Neural progenitor cell (in vitro differentiated cells): ENCODE measurements at regions not wholly inside any gene's neighbourhood (a gene's known extent, or its start where the extent isn't known, plus 50 kb on each side); places are given as distances from the start of the nearest gene placed in this dataset.
A peak's percentile ranks its signal among the peaks of the same experiment; 100 is the strongest.
"Not testable (repeated sequence)": the region's sequence is repeated elsewhere in the genome, so short reads cannot be mapped to it uniquely, and the experiment has no call there.

Experiments used
- DNase-seq: peaks from one replicate; pipeline ENCODE4 v3.0.0-alpha.2; 2016; ENCODE audit warnings: low spot score
- H2AFZ ChIP-seq: fragments of 200-600 bp; sonication (generic); replicated peaks from 2 replicates; pipeline ENCODE4 v1.6.1; 2016; ENCODE audit warnings: antibody characterized with exemption
- H3F3A ChIP-seq: fragments of 200-600 bp; sonication (generic); 2 replicates; pipeline ENCODE4 v1.6.1; 2016; ENCODE audit warnings: antibody characterized with exemption, low read depth
- H3K27ac ChIP-seq: fragments of 200-600 bp; sonication (generic); 2 replicates; pipeline ENCODE4 v1.5.1; 2016; ENCODE audit warnings: mild to moderate bottlenecking
- H3K27me3 ChIP-seq: fragments of 200-600 bp; sonication (generic); 2 replicates; pipeline ENCODE4 v1.6.1; 2016; ENCODE audit warnings: mild to moderate bottlenecking, moderate library complexity
- H3K36me3 ChIP-seq: fragments of 200-600 bp; sonication (generic); 2 replicates; pipeline ENCODE4 v1.5.1; 2016
- H3K4me1 ChIP-seq: fragments of 200-600 bp; sonication (generic); 2 replicates; pipeline ENCODE4 v1.6.1; 2016; ENCODE audit warnings: mixed run types
- H3K4me2 ChIP-seq: fragments of 200-600 bp; sonication (generic); 2 replicates; pipeline ENCODE4 v1.6.1; 2016
- H3K4me3 ChIP-seq: fragments of 200-600 bp; sonication (generic); 2 replicates; pipeline ENCODE4 v1.5.1; 2016
- H3K79me2 ChIP-seq: fragments of 200-600 bp; sonication (generic); 2 replicates; pipeline ENCODE4 v1.6.1; 2016; ENCODE audit warnings: low read depth
- H3K9ac ChIP-seq: fragments of 200-600 bp; sonication (generic); 2 replicates; pipeline ENCODE4 v1.6.1; 2016
- H3K9me3 ChIP-seq: fragments of 200-600 bp; sonication (generic); 2 replicates; pipeline ENCODE4 v1.5.1; 2016; ENCODE audit warnings: low read depth
- H4K20me1 ChIP-seq: fragments of 200-600 bp; sonication (generic); 2 replicates; pipeline ENCODE4 v1.6.1; 2016; ENCODE audit warnings: low read depth
- H3K27ac Mint-ChIP-seq: 3 replicates; pipeline ENCODE4 v1.8.0; 2021; ENCODE audit warnings: mixed read lengths
- H3K27me3 Mint-ChIP-seq: 2 replicates; pipeline ENCODE4 v1.8.0; 2022; ENCODE audit warnings: low read depth, mild to moderate bottlenecking, inconsistent platforms, moderate library complexity, mixed read lengths; ENCODE audit not compliant: insufficient read depth
- H3K36me3 Mint-ChIP-seq: 3 replicates; pipeline ENCODE4 v1.8.0; 2021; ENCODE audit warnings: mixed read lengths
- H3K4me1 Mint-ChIP-seq: 3 replicates; pipeline ENCODE4 v1.8.0; 2021; ENCODE audit warnings: mixed read lengths
- H3K4me3 Mint-ChIP-seq: 3 replicates; pipeline ENCODE4 v1.8.0; 2021; ENCODE audit warnings: mild to moderate bottlenecking, moderate library complexity, mixed read lengths
- H3K9me3 Mint-ChIP-seq: 3 replicates; pipeline ENCODE4 v1.8.0; 2020; ENCODE audit warnings: mixed read lengths
- EZH2 ChIP-seq: fragments of 200-600 bp; sonication (generic); IDR thresholded peaks from 2 replicates; pipeline ENCODE4 v1.6.1; 2017; ENCODE audit warnings: antibody characterized with exemption, mild to moderate bottlenecking, moderate library complexity
- EZH2phosphoT487 ChIP-seq: fragments of 200-600 bp; sonication (generic); IDR thresholded peaks from 2 replicates; pipeline ENCODE4 v1.6.1; 2017; ENCODE audit warnings: antibody characterized with exemption
- TF ChIP-seq, protein P1 (sequence below): fragments of 200-600 bp; sonication (generic); IDR thresholded peaks from 2 replicates; pipeline ENCODE4 v1.5.1; 2017; ENCODE audit warnings: antibody characterized with exemption, mild to moderate bottlenecking

GRCh38 chr21:18832950-18833349 lies 429.4 kb upstream of the TMPRSS15 start:
- Histone ChIP-seq H3K4me2 (no peak overlapping the region), H3K79me2 (no peaks in the 10 kb centered on the region), H3K27ac (no peak overlapping the region), H3F3A (no peaks in the 10 kb centered on the region), H3K27me3 (no peaks in the 10 kb centered on the region), H3K4me3 (no peak overlapping the region), H3K9me3 (no peaks in the 10 kb centered on the region), H3K4me1 (no peaks in the 10 kb centered on the region), H2AFZ (no peak overlapping the region), H4K20me1 (no peaks in the 10 kb centered on the region), H3K36me3 (no peaks in the 10 kb centered on the region), H3K9ac (no peak overlapping the region)
- no peaks in the 10 kb centered on the region for H3K36me3 Mint-ChIP-seq
- TF ChIP-seq, protein P1, sequence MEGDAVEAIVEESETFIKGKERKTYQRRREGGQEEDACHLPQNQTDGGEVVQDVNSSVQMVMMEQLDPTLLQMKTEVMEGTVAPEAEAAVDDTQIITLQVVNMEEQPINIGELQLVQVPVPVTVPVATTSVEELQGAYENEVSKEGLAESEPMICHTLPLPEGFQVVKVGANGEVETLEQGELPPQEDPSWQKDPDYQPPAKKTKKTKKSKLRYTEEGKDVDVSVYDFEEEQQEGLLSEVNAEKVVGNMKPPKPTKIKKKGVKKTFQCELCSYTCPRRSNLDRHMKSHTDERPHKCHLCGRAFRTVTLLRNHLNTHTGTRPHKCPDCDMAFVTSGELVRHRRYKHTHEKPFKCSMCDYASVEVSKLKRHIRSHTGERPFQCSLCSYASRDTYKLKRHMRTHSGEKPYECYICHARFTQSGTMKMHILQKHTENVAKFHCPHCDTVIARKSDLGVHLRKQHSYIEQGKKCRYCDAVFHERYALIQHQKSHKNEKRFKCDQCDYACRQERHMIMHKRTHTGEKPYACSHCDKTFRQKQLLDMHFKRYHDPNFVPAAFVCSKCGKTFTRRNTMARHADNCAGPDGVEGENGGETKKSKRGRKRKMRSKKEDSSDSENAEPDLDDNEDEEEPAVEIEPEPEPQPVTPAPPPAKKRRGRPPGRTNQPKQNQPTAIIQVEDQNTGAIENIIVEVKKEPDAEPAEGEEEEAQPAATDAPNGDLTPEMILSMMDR, result no peak
- TF ChIP-seq EZH2 (no peak), EZH2phosphoT487 (no peak)
- DNase-seq, result no peak
- no peak overlapping the region for H3K4me3 Mint-ChIP-seq
- no peaks in the 10 kb centered on the region for H3K4me1 Mint-ChIP-seq
- no peaks in the 10 kb centered on the region for H3K27me3 Mint-ChIP-seq
- H3K27ac Mint-ChIP-seq, result no peak overlapping the region
- peaks cover 5% of the 10 kb centered on the region for H3K9me3 Mint-ChIP-seq

DNA sequence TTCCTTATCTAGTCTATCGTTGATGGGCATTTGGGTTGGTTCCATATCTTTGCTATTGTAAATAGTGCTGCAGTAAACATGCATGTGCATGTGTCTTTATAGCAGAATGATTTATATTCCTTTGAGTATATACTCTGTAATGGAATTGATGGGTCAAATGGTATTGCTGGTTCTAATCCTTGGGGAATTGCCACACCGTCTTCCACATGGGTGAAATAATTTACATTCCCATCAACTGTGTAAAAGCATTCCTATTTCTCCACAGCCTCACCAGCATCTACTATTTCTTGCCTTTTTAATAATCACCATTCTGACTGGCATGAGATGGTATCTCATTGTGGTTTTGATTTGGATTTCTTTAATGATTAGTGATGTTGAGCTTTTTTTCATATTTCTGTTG lies 430.5 kb upstream of the TMPRSS15 start:
- H2AFZ ChIP-seq, H3K27ac Mint-ChIP-seq, H3K4me1 Mint-ChIP-seq, H3K4me3 Mint-ChIP-seq, H4K20me1 ChIP-seq, H3K27me3 ChIP-seq, H3K9me3 ChIP-seq, H3K4me3 ChIP-seq, H3K27ac ChIP-seq, H3K9ac ChIP-seq, DNase-seq, H3F3A ChIP-seq, H3K27me3 Mint-ChIP-seq, H3K79me2 ChIP-seq, H3K4me2 ChIP-seq, H3K36me3 Mint-ChIP-seq, H3K4me1 ChIP-seq, H3K36me3 ChIP-seq, H3K9me3 Mint-ChIP-seq: not testable (repeated sequence)

DNA sequence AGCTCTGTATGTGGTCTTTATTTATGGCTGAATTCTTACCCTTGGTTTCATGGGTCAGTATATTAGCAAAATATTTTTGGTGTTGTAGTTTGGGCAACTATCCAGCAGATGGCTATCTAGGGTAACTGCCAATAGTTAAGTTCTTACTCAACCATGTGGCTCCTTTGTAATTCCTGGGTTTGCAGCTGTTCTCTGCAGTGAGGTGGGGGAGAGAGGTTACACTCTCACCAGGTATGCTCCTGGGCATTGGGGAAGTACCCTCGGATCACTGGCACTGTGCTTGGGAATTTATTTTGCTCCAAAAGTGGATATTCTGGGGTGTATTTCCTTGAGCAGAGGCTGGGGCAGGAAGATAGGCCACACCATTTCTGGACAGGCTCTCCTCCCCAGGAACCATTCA lies 436.7 kb upstream of the TMPRSS15 start:
- peaks cover 25% of the 10 kb centered on the region for H3K9me3 Mint-ChIP-seq

DNA sequence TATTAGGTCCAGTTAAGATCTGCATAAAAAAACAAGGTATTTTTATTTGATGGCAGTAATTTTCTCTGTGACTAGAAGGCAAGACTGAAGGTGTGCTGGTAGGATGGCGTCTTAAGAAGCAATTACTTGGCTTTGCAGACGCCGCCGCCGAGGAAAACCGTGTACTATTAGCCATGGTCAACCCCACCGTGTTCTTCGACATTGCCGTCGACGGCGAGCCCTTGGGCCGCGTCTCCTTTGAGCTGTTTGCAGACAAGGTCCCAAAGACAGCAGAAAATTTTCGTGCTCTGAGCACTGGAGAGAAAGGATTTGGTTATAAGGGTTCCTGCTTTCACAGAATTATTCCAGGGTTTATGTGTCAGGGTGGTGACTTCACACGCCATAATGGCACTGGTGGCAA lies 454.0 kb upstream of the TMPRSS15 start:
- H3K4me1 ChIP-seq, DNase-seq, H3K9ac ChIP-seq, H3K36me3 Mint-ChIP-seq, H3K9me3 Mint-ChIP-seq, H3K79me2 ChIP-seq, H3K9me3 ChIP-seq, H3K4me1 Mint-ChIP-seq, H3F3A ChIP-seq, H3K4me2 ChIP-seq, H3K27me3 Mint-ChIP-seq, H3K27ac Mint-ChIP-seq, H2AFZ ChIP-seq, H3K4me3 ChIP-seq, H3K27me3 ChIP-seq, H3K36me3 ChIP-seq, H3K4me3 Mint-ChIP-seq, H4K20me1 ChIP-seq, H3K27ac ChIP-seq: not testable (repeated sequence)

More for the DNA sequence above, 436.7 kb upstream of the TMPRSS15 start:
- Histone ChIP-seq H3K27ac (no peak overlapping the region), H3F3A (no peaks in the 10 kb centered on the region), H3K4me3 (no peak overlapping the region), H3K79me2 (no peaks in the 10 kb centered on the region), H3K4me2 (no peak overlapping the region), H3K9ac (no peak overlapping the region), H3K27me3 (no peaks in the 10 kb centered on the region), H4K20me1 (no peaks in the 10 kb centered on the region), H3K9me3 (no peaks in the 10 kb centered on the region), H3K36me3 (no peaks in the 10 kb centered on the region), H2AFZ (peak overlapping the region; percentile 32), H3K4me1 (no peaks in the 10 kb centered on the region)
- no peak for TF ChIP-seq EZH2phosphoT487
- TF ChIP-seq, protein P1, result peak; percentile 47
- H3K4me1 Mint-ChIP-seq, result no peaks in the 10 kb centered on the region
- DNase-seq, result peak; percentile 5
- H3K36me3 Mint-ChIP-seq, result no peaks in the 10 kb centered on the region
- H3K27ac Mint-ChIP-seq, result no peak overlapping the region
- H3K4me3 Mint-ChIP-seq, result no peak overlapping the region
- H3K27me3 Mint-ChIP-seq, result no peaks in the 10 kb centered on the region
